ENCODE measurements at regions not wholly inside any gene's neighbourhood (a gene's known extent, or its start where the extent isn't known, plus 50 kb on each side); places are given as distances from the start of the nearest gene placed in this dataset.
A peak's percentile ranks its signal among the peaks of the same experiment; 100 is the strongest.

- H3K4me3 ChIP-seq (ENCODE audit: low read depth, low read length): no peak overlapping the region
- peak; percentile 16 for TF ChIP-seq CTCF (IDR thresholded peaks at IDR 0.05; ENCODE audit: low read depth, low read length, missing control alignments)
- in situ Hi-C loops (cut with HindIII; ENCODE audit: low sequenced_read_pairs): no loop called here
- no peak for DNase-seq (ENCODE audit: low read depth)
Measured at GRCh38 chr4:107153228-107153627, 117.1 kb upstream of the DKK2 start.

GRCh38 chr4:107151173-107151572 lies 115.1 kb upstream of the DKK2 start:
- TF ChIP-seq CTCF (IDR thresholded peaks at IDR 0.05; ENCODE audit: low read depth, low read length, missing control alignments): no peak
- no peak for DNase-seq (ENCODE audit: low read depth)
- no peak overlapping the region for H3K4me3 ChIP-seq (ENCODE audit: low read depth, low read length)
- in situ Hi-C loops (cut with HindIII; ENCODE audit: low sequenced_read_pairs): no loop called here

- no peak for TF ChIP-seq CTCF (IDR thresholded peaks at IDR 0.05; ENCODE audit: low read depth, low read length, missing control alignments)
- in situ Hi-C loops (cut with HindIII; ENCODE audit: low sequenced_read_pairs): no loop called here
- no peak for DNase-seq (ENCODE audit: low read depth)
- H3K4me3 ChIP-seq (ENCODE audit: low read depth, low read length): no peak overlapping the region
Measured at GRCh38 chr4:107148904-107149303, 112.8 kb upstream of the DKK2 start.

GRCh38 chr4:107147873-107148272 lies 111.8 kb upstream of the DKK2 start:
- in situ Hi-C loops (cut with HindIII; ENCODE audit: low sequenced_read_pairs): no loop called here
- DNase-seq (ENCODE audit: low read depth): no peak
- TF ChIP-seq CTCF (IDR thresholded peaks at IDR 0.05; ENCODE audit: low read depth, low read length, missing control alignments): no peak
- no peak overlapping the region for H3K4me3 ChIP-seq (ENCODE audit: low read depth, low read length)

GRCh38 chr4:107138433-107138832 lies 102.3 kb upstream of the DKK2 start:
- no peak overlapping the region for H3K4me3 ChIP-seq (ENCODE audit: low read depth, low read length)
- in situ Hi-C loops (cut with HindIII; ENCODE audit: low sequenced_read_pairs): no loop called here
- no peak for DNase-seq (ENCODE audit: low read depth)
- TF ChIP-seq CTCF (IDR thresholded peaks at IDR 0.05; ENCODE audit: low read depth, low read length, missing control alignments): no peak

GRCh38 chr4:107133965-107134653 lies 98.0 kb upstream of the DKK2 start:
- no peak for TF ChIP-seq CTCF (IDR thresholded peaks at IDR 0.05; ENCODE audit: low read depth, low read length, missing control alignments)
- no peak overlapping the region for H3K4me3 ChIP-seq (ENCODE audit: low read depth, low read length)
- in situ Hi-C loops (cut with HindIII; ENCODE audit: low sequenced_read_pairs): no loop called here
- no peak for DNase-seq (ENCODE audit: low read depth)
